Liver (tissue), 2 donors: ENCODE measurements at regions not wholly inside any gene's neighbourhood (a gene's known extent, or its start where the extent isn't known, plus 50 kb on each side); places are given as distances from the start of the nearest gene placed in this dataset.
"Not testable (repeated sequence)": the region's sequence is repeated elsewhere in the genome, so short reads cannot be mapped to it uniquely, and the experiment has no call there.

Experiments used
- YY1 ChIP-seq: IDR thresholded peaks from 2 replicates; pipeline ENCODE4 v1.6.1; 2016; ENCODE audit warnings: antibody characterized with exemption, mild to moderate bottlenecking
- TF ChIP-seq, protein P1 (sequence below): fragments of 150-350 bp; IDR thresholded peaks from 2 replicates; pipeline ENCODE4 v1.5.1; 2017; ENCODE audit warnings: improper control_type of control experiment, low read depth, low read length; ENCODE audit not compliant: missing input control
- donor health status: healthy.

DNA sequence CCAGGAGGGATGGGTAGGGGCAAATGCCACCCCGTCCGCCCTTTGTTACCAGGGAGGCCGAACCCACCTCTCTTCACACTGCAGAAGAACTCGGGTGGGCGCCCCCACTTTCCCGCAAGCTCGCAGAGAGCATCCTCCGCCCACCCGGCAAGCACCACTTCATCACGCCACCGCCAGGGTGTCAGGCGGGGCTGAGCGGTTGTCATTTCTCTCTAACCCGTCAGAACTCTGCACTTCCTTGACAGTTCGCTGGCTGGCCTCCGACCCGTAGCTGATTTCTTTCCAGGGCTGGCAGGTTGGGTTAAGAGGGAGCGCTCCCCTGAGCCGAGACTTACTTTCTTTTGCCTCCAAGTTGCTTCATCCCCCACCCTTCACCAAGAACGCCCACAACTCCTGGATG lies 130.7 kb downstream of the CRLF3 start:
- not testable (repeated sequence) for TF ChIP-seq YY1
- TF ChIP-seq, protein P1, sequence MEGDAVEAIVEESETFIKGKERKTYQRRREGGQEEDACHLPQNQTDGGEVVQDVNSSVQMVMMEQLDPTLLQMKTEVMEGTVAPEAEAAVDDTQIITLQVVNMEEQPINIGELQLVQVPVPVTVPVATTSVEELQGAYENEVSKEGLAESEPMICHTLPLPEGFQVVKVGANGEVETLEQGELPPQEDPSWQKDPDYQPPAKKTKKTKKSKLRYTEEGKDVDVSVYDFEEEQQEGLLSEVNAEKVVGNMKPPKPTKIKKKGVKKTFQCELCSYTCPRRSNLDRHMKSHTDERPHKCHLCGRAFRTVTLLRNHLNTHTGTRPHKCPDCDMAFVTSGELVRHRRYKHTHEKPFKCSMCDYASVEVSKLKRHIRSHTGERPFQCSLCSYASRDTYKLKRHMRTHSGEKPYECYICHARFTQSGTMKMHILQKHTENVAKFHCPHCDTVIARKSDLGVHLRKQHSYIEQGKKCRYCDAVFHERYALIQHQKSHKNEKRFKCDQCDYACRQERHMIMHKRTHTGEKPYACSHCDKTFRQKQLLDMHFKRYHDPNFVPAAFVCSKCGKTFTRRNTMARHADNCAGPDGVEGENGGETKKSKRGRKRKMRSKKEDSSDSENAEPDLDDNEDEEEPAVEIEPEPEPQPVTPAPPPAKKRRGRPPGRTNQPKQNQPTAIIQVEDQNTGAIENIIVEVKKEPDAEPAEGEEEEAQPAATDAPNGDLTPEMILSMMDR = not testable (repeated sequence)
